Pancreas (tissue), 10 donors: ENCODE measurements at regions not wholly inside any gene's neighbourhood (a gene's known extent, or its start where the extent isn't known, plus 50 kb on each side); places are given as distances from the start of the nearest gene placed in this dataset.

ENCODE experiments used
- ATAC-seq, 4 donors: fragments of 200-7000 bp; cut with Tn5 transposase; one replicate each; pipeline versions ENCODE4 v1.8.0 to v1.9.1; 2020; ENCODE audit warnings: mild to moderate bottlenecking in 4 of 4, moderate library complexity in 4 of 4
- DNase-seq, 6 donors: peaks; one replicate each; pipeline ENCODE4 v3.0.0-alpha.2; 2020
- FAIRE-seq: peaks from 2 replicates; lab custom pipeline; 2012; peaks lifted over from hg19 to GRCh38; lab: Jason Lieb, UNC
- H3K27ac ChIP-seq, 4 donors: fragments of 200-600 bp; sonication (generic); 1 replicate in 3 of 4; 2 replicates in 1 of 4; pipeline versions ENCODE4 v1.5.0 to v1.8.0; 2020
- H3K27me3 ChIP-seq, 4 donors: fragments of 200-600 bp; one replicate each; pipeline ENCODE4 v1.8.0; 2021
- H3K36me3 ChIP-seq, 3 donors: fragments of 200-600 bp; sonication (generic) in 1 of 3; one replicate each; pipeline versions ENCODE4 v1.5.0 to v1.8.0; 2020 to 2021
- H3K4me1 ChIP-seq, 3 donors: fragments of 200-600 bp; one replicate each; pipeline ENCODE4 v1.8.0; 2021
- H3K4me3 ChIP-seq, 4 donors: fragments of 200-600 bp; sonication (generic) in 2 of 4; one replicate each; pipeline versions ENCODE4 v1.5.0 to v1.8.0; 2020 to 2021
- H3K9me3 ChIP-seq, 4 donors: fragments of 200-600 bp; one replicate each; pipeline ENCODE4 v1.8.0; 2021
- WGBS, 2 donors: extraction: QIAGEN DNeasy Blood & Tissue Kit; methylation state at CpG; one replicate each; pipeline ENCODE4 v1.1.7; 2013; 5-methylcytosine and 5-hydroxymethylcytosine counted together
- intact Hi-C, 3 donors: fragments of 100-400 bp; cut with DNase I; formaldehyde crosslinking; loops; one replicate each; pipeline versions ENCODE4 v1.11.1 to v1.14.2; 2022
- TF ChIP-seq, protein P1 (sequence below), 4 donors: fragments of 200-600 bp; sonication (generic) in 3 of 4; IDR thresholded peaks; one replicate each; pipeline versions ENCODE4 v1.5.0 to v1.8.0; 2021; ENCODE audit warnings: antibody characterized with exemption in 4 of 4
- donor health status: healthy with polysubstance abuse.
- donor health status: DM: no; HTN: no; CAD: no; lungs with moderate emphysema.
- donor health status: DM: no; HTN: no; CAD: no.
- donor health status: control.
- donor health status: control.
- donor health status: Bipolar disorder and iron deficiency.
- donor health status: DM: yes; HTN: yes; CAD: no.
- donor health status: DM: no; HTN: no; CAD: no.
- donor health status: DM: no; HTN: no; CAD: no.
- donor health status: DM: yes; HTN: yes; CAD: no.

DNA sequence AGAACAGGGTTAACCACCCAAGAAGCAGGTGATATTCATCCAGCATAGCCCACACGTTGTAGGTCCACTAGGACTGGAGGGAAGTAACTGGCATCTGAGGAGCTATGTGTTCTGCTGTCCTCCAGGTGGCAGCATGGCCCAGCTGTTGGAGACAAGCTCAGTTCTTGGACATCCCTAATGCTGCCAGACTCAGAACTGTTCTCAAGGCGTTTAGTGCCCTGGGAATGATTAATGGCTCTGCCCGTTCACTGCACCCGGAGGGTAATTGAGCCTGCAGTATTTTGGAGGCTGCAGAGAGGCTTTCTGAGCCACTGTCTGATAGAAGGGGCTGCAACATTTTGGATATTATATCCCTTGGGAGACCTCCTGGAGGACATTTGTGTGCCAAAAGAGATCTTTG lies 521.3 kb upstream of the SEMA6D start:
- Histone ChIP-seq H3K27ac (no peak overlapping the region), H3K4me3 (no peak overlapping the region), H3K4me1 (no peaks in the 10 kb centered on the region), H3K9me3 (no peaks in the 10 kb centered on the region), H3K36me3 (no peaks in the 10 kb centered on the region), H3K27me3 (no peaks in the 10 kb centered on the region)
- TF ChIP-seq, protein P1, sequence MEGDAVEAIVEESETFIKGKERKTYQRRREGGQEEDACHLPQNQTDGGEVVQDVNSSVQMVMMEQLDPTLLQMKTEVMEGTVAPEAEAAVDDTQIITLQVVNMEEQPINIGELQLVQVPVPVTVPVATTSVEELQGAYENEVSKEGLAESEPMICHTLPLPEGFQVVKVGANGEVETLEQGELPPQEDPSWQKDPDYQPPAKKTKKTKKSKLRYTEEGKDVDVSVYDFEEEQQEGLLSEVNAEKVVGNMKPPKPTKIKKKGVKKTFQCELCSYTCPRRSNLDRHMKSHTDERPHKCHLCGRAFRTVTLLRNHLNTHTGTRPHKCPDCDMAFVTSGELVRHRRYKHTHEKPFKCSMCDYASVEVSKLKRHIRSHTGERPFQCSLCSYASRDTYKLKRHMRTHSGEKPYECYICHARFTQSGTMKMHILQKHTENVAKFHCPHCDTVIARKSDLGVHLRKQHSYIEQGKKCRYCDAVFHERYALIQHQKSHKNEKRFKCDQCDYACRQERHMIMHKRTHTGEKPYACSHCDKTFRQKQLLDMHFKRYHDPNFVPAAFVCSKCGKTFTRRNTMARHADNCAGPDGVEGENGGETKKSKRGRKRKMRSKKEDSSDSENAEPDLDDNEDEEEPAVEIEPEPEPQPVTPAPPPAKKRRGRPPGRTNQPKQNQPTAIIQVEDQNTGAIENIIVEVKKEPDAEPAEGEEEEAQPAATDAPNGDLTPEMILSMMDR (IDR thresholded peaks at IDR 0.05) = peak; percentile 53 to 74 (median 60)
- DNase-seq (peak; percentile 63 to 90 (median 77)), FAIRE-seq (no peak), ATAC-seq (peak; percentile 97 to 100 (median 100))
- intact Hi-C loops = loop anchor here in 2 of 3 donors (5.0 to 10.0 kb wide), 3 partner anchors 791 to 1089 kb away; no protein-coding TSS in a partner anchor
- 0 to 1% methylated on average over 4 of the region's 4 CpGs for WGBS, 2 donors

DNA sequence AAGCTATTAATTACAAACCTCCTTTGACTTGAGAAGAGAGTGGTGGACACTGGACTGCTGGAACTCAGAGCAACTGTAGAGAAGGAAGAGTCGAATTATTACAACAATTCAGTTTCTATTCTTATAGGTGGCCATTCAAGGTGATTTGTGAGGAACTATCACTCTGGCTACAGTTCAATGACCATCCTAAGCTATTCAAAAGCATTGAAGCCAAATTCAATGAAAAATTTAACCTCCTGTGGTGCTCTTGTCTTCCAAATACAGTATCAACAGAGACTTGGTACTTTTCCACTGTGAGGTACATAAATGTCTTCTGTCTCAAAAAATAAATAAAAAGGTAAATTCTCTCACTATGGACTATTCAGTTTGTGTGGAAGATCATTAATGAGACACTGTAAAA lies 513.3 kb upstream of the SEMA6D start:
- 73 to 74% methylated on average over 1 of the region's 1 CpG for WGBS, 2 donors
- Histone ChIP-seq H3K4me1 (no peaks in the 10 kb centered on the region), H3K27ac (no peak overlapping the region), H3K36me3 (no peaks in the 10 kb centered on the region), H3K27me3 (no peaks in the 10 kb centered on the region), H3K4me3 (no peak overlapping the region), H3K9me3 (no peaks in the 10 kb centered on the region)
- intact Hi-C loops = no loop called here
- FAIRE-seq (no peak), ATAC-seq (no peak), DNase-seq (no peak)
- TF ChIP-seq, protein P1 (IDR thresholded peaks at IDR 0.05) = no peak

- no peak overlapping the region for H3K27ac ChIP-seq
- TF ChIP-seq, protein P1 (IDR thresholded peaks at IDR 0.05) = no peak
- H3K27me3 ChIP-seq = no peaks in the 10 kb centered on the region
- H3K9me3 ChIP-seq = no peaks in the 10 kb centered on the region
- H3K4me1 ChIP-seq = no peaks in the 10 kb centered on the region
- intact Hi-C loops = no loop called here
- ATAC-seq (no peak), DNase-seq (no peak), FAIRE-seq (no peak)
- H3K4me3 ChIP-seq = no peak overlapping the region
- WGBS, 2 donors = 81 to 84% methylated on average over 7 of the region's 7 CpGs
- no peaks in the 10 kb centered on the region for H3K36me3 ChIP-seq
Measured at GRCh38 chr15:47206358-47206978, 510.8 kb upstream of the SEMA6D start.

- FAIRE-seq (no peak), DNase-seq (no peak), ATAC-seq (no peak)
- Histone ChIP-seq H3K4me1 (no peaks in the 10 kb centered on the region), H3K4me3 (no peak overlapping the region), H3K27ac (no peak overlapping the region), H3K9me3 (no peaks in the 10 kb centered on the region), H3K27me3 (no peaks in the 10 kb centered on the region), H3K36me3 (no peaks in the 10 kb centered on the region)
- TF ChIP-seq, protein P1 (IDR thresholded peaks at IDR 0.05) = no peak
- intact Hi-C loops = no loop called here
- WGBS, 2 donors = 94 to 95% methylated on average over 3 of the region's 3 CpGs
Measured at GRCh38 chr15:47209591-47209990, 507.7 kb upstream of the SEMA6D start.

DNA sequence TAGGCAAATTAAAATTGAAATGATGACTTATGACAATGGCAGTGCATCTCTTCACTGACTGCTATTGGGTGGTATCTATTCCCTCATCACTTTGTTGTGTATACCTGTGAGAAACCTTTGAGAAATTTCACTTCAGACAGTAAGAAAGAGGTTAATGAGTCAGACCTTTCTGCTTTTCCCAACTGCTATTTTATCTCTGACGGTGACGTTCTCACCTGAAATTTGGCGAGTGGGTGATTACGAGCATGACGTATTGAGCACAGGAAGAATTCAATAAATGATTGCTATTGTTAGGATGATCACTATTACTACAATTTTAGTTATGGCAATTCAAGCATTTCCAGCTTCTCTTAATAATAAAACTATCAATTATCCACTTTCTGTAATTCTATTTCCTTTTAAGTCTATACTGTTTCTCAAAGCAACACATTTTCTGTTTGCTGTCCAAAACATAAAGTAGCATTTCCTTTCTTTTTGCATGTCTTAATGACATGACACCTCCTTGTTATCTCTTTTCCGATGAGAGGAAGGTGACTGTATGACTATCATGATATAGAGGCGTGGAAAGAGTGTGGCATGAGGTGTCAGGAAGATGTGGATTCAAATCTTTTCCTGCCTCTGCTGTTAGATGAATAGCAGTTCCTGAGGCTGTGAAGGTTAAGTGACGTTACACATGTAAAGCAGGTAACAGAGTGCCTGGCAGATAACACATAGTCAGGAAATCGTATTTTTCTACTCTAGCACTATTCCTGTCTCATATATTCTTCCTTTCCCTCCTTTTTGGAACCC lies 504.9 kb upstream of the SEMA6D start:
- Histone ChIP-seq H3K36me3 (no peaks in the 10 kb centered on the region), H3K4me3 (no peak overlapping the region), H3K9me3 (no peaks in the 10 kb centered on the region), H3K4me1 (no peaks in the 10 kb centered on the region), H3K27me3 (no peaks in the 10 kb centered on the region), H3K27ac (no peak overlapping the region)
- intact Hi-C loops = no loop called here
- FAIRE-seq (no peak), ATAC-seq (no peak), DNase-seq (no peak)
- TF ChIP-seq, protein P1 (IDR thresholded peaks at IDR 0.05) = no peak
- WGBS, 2 donors = 32 to 41% methylated on average over 9 of the region's 9 CpGs
